Spleen (tissue), 7 donors: ENCODE measurements at regions not wholly inside any gene's neighbourhood (a gene's known extent, or its start where the extent isn't known, plus 50 kb on each side); places are given as distances from the start of the nearest gene placed in this dataset.

Experiments used
- CTCF ChIP-seq, 11 experiments: fragments of 200-600 bp in 7 of 11; fragments of 450-650 bp in 4 of 11; sonication (generic) in 4 of 11; IDR thresholded peaks in 8 of 11; conservative IDR thresholded peaks in 3 of 11; 1 replicate in 7 of 11; 2 replicates in 4 of 11; pipeline versions ENCODE4 v1.4.0 to v1.8.0; 2016 to 2021; ENCODE audit warnings: antibody characterized with exemption in 11 of 11, inconsistent platforms in 4 of 11, mild to moderate bottlenecking in 1 of 11
- POLR2A ChIP-seq, 3 donors: fragments of 450-650 bp; IDR thresholded peaks; one replicate each; pipeline ENCODE4 v1.5.1; 2017; ENCODE audit warnings: antibody characterized with exemption in 3 of 3, mild to moderate bottlenecking in 1 of 3
- POLR2AphosphoS5 ChIP-seq, 3 donors: sonication (generic); formaldehyde crosslinking; IDR thresholded peaks; one replicate each; pipeline ENCODE4 v1.5.1; 2017; ENCODE audit warnings: antibody characterized with exemption in 3 of 3
- donor health status: DM: no; HTN: no; CAD: no; lungs with moderate emphysema.
- donor health status: DM: no; HTN: no; CAD: no.
- donor health status: DM: no; HTN: no; CAD: no.

- TF ChIP-seq POLR2A (IDR thresholded peaks at IDR 0.05) (no peak), CTCF (IDR thresholded peaks at IDR 0.05 in 8 of 11, conservative IDR thresholded peaks at IDR 0.05 in 3 of 11) (no peak), POLR2AphosphoS5 (IDR thresholded peaks at IDR 0.05) (no peak)
Measured at GRCh38 chr10:118968482-118968881, 61.0 kb upstream of the NANOS1 start.
